ENCODE measurements at regions not wholly inside any gene's neighbourhood (a gene's known extent, or its start where the extent isn't known, plus 50 kb on each side); places are given as distances from the start of the nearest gene placed in this dataset.

DNA sequence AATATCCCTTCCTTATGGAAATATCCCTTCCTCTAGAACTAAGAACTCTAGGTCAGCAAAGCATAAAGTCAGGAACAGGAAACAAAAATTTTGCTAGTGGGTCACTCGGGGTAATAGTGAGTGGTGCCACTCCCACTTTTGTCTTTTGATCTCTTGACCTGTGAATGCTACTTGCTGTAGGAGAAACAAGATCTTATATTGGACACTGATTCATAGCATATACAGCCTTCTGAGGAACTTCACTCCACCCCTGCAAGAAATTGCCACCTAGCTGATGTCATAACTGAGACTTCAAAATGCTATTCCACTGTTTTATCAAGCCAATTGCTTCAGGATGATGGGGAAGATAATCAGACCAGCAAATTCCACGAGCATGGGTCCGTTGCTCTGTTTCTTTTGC is 53.3 kb upstream of the PRSS3 start:
- no peak overlapping the region for H3K56ac ChIP-seq (ENCODE audit: extremely low read depth, insufficient read depth, low read length)
- H3K36me3 ChIP-seq (ENCODE audit: control insufficient read depth, insufficient read depth, low read length): no peaks in the 10 kb centered on the region
- no TSS peak for BruUV-seq (replicated peaks)
- no peaks in the 10 kb centered on the region; the same call in 1 of the 2 replicates for H3K27me3 ChIP-seq (ENCODE audit: control insufficient read depth, insufficient read depth, low read length)
- intact Hi-C loops (cut with micrococcal nuclease): no loop called here
- CTCF ChIA-PET: no interaction called here
- no peak overlapping the region for H3K23ac ChIP-seq (ENCODE audit: low read depth, low read length)
- no peak overlapping the region for H4K8ac ChIP-seq (ENCODE audit: low read depth in 2 of 2, low read length in 2 of 2)
- no peak overlapping the region for H3K4ac ChIP-seq (ENCODE audit: low read depth, low read length)
- no CpG with 5 or more reads among the region's 3 CpGs for WGBS, 2 experiments (ENCODE audit: extremely low coverage in 2 of 2, insufficient read length in 1 of 2)
- no peaks in the 10 kb centered on the region for H3K9me1 ChIP-seq (ENCODE audit: insufficient read depth, low read length)
- H3K9ac ChIP-seq (ENCODE audit: low read depth, low read length): no peak overlapping the region
- no peak for DNase-seq
- H2BK20ac ChIP-seq (ENCODE audit: low read depth, low read length): no peak overlapping the region
- dilution Hi-C loops (cut with HindIII; ENCODE audit: low sequenced_read_pairs, unreplicated experiment): no loop called here
- POLR2A ChIA-PET (ENCODE audit: unreplicated experiment): no interaction called here
- in situ Hi-C loops (cut with MboI; ENCODE audit: low sequenced_read_pairs): no loop called here
- no peak overlapping the region for H3K18ac ChIP-seq (ENCODE audit: low read depth, low read length)
- H3K14ac ChIP-seq (replicated peaks; ENCODE audit: low read depth, low read length): no peak overlapping the region
- no peak overlapping the region for H3K4me3 ChIP-seq (ENCODE audit: insufficient read depth, low read depth, low read length)
- H2BK15ac ChIP-seq (ENCODE audit: low read depth, low read length): no peak overlapping the region
- no peak overlapping the region for H2AFZ ChIP-seq (replicated peaks; ENCODE audit: low read length, poor library complexity)
- no peak overlapping the region for H3K27ac ChIP-seq (ENCODE audit: insufficient read depth, low read length)
- no peak overlapping the region for H4K5ac ChIP-seq (ENCODE audit: low read depth, low read length)
- H2BK120ac ChIP-seq (ENCODE audit: low read depth, low read length): no peak overlapping the region
- H3K4me1 ChIP-seq (ENCODE audit: control insufficient read depth, insufficient read depth, low read length): no peaks in the 10 kb centered on the region
- H3K79me1 ChIP-seq (ENCODE audit: low read depth in 1 of 2, low read length in 2 of 2): no peaks in the 10 kb centered on the region
- no peaks in the 10 kb centered on the region for H4K20me1 ChIP-seq (ENCODE audit: insufficient read depth, low read length)
- TF ChIP-seq SMC3 (IDR thresholded peaks at IDR 0.05; ENCODE audit: low read depth, low read length) (no peak), MXI1 (IDR thresholded peaks at IDR 0.05; ENCODE audit: borderline replicate concordance, low read depth, low read length) (no peak), BHLHE40 (IDR thresholded peaks at IDR 0.05; ENCODE audit: low read depth, low read length) (no peak), FOS (IDR thresholded peaks at IDR 0.05; ENCODE audit: low read depth, low read length) (no peak), RAD21 (IDR thresholded peaks at IDR 0.05; ENCODE audit: low read length) (no peak), RCOR1 (IDR thresholded peaks at IDR 0.05; ENCODE audit: insufficient replicate concordance, low read length) (no peak), MAZ (IDR thresholded peaks at IDR 0.05; ENCODE audit: borderline replicate concordance, low read depth, low read length) (no peak), MAFK (IDR thresholded peaks at IDR 0.05; ENCODE audit: low read depth, low read length) (no peak), NFE2L2 (IDR thresholded peaks at IDR 0.05; ENCODE audit: low read depth, low read length) (no peak)
- TF ChIP-seq, protein P1, sequence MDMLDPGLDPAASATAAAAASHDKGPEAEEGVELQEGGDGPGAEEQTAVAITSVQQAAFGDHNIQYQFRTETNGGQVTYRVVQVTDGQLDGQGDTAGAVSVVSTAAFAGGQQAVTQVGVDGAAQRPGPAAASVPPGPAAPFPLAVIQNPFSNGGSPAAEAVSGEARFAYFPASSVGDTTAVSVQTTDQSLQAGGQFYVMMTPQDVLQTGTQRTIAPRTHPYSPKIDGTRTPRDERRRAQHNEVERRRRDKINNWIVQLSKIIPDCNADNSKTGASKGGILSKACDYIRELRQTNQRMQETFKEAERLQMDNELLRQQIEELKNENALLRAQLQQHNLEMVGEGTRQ (IDR thresholded peaks at IDR 0.05; ENCODE audit: low read depth, low read length): no peak
- TF ChIP-seq, protein P2, sequence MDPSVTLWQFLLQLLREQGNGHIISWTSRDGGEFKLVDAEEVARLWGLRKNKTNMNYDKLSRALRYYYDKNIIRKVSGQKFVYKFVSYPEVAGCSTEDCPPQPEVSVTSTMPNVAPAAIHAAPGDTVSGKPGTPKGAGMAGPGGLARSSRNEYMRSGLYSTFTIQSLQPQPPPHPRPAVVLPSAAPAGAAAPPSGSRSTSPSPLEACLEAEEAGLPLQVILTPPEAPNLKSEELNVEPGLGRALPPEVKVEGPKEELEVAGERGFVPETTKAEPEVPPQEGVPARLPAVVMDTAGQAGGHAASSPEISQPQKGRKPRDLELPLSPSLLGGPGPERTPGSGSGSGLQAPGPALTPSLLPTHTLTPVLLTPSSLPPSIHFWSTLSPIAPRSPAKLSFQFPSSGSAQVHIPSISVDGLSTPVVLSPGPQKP (IDR thresholded peaks at IDR 0.05; ENCODE audit: borderline replicate concordance, low read depth, low read length): no peak
- H3K9me3 ChIP-seq (ENCODE audit: control insufficient read depth, insufficient read depth, low read length): no peaks in the 10 kb centered on the region
- H4K91ac ChIP-seq (ENCODE audit: insufficient read depth, low read depth, low read length): no peak overlapping the region
- no peak for ATAC-seq (ENCODE audit: low read depth)
- H2AK5ac ChIP-seq (ENCODE audit: low read depth, low read length): no peak overlapping the region
- no peak overlapping the region for H2AK9ac ChIP-seq (replicated peaks; ENCODE audit: low read depth, low read length, poor library complexity)
- H3K4me2 ChIP-seq (ENCODE audit: low read depth, low read length): no peak overlapping the region
- no peak overlapping the region for H2BK5ac ChIP-seq (ENCODE audit: low read depth, low read length, poor library complexity, severe bottlenecking)

Measured in IMR-90 (cell line).